ENCODE measurements at regions not wholly inside any gene's neighbourhood (a gene's known extent, or its start where the extent isn't known, plus 50 kb on each side); places are given as distances from the start of the nearest gene placed in this dataset.

GRCh38 chr2:129775952-129776653, 203.4 kb upstream of the RAB6C start:
- DNase-seq = no peak

- DNase-seq = no peak
These were observed 202.3 kb upstream of the RAB6C start for GRCh38 chr2:129777146-129777545.

- DNase-seq = no peak
These were observed 201.5 kb upstream of the RAB6C start for GRCh38 chr2:129777762-129778583.

GRCh38 chr2:129778584-129778877, 200.9 kb upstream of the RAB6C start:
- no peak for DNase-seq

GRCh38 chr2:129779783-129780182, 199.7 kb upstream of the RAB6C start:
- DNase-seq = no peak

GRCh38 chr2:129780316-129781270, 198.9 kb upstream of the RAB6C start:
- no peak for DNase-seq

- no peak for DNase-seq
These were observed 197.5 kb upstream of the RAB6C start for GRCh38 chr2:129781749-129782632.

GRCh38 chr2:129782633-129782990, 196.9 kb upstream of the RAB6C start:
- DNase-seq = no peak

- DNase-seq = no peak
These were observed 195.0 kb upstream of the RAB6C start for GRCh38 chr2:129784486-129784885.

GRCh38 chr2:129791712-129792111, 187.8 kb upstream of the RAB6C start:
- no peak for DNase-seq

GRCh38 chr2:129793431-129793902, 186.0 kb upstream of the RAB6C start:
- DNase-seq = no peak

GRCh38 chr2:129794116-129794515, 185.3 kb upstream of the RAB6C start:
- DNase-seq = no peak

GRCh38 chr2:129794540-129794939, 184.9 kb upstream of the RAB6C start:
- DNase-seq = no peak

GRCh38 chr2:129796225-129796624, 183.2 kb upstream of the RAB6C start:
- no peak for DNase-seq

GRCh38 chr2:129796801-129797488, 182.5 kb upstream of the RAB6C start:
- no peak for DNase-seq

GRCh38 chr2:129797489-129798300, 181.8 kb upstream of the RAB6C start:
- no peak for DNase-seq

GRCh38 chr2:129798301-129798581, 181.2 kb upstream of the RAB6C start:
- DNase-seq = no peak

GRCh38 chr2:129798626-129799025, 180.8 kb upstream of the RAB6C start:
- DNase-seq = no peak

GRCh38 chr2:129799036-129799958, 180.2 kb upstream of the RAB6C start:
- DNase-seq = no peak

GRCh38 chr2:129800285-129800684, 179.2 kb upstream of the RAB6C start:
- DNase-seq = no peak

All from stimulated activated CD4-positive, alpha-beta T cell treated with anti-CD3 and anti-CD28 coated beads, Interleukin-15, amount 100 ng/mL, for 24 hours (primary cell).